Calu3 (cell line): ENCODE measurements at regions not wholly inside any gene's neighbourhood (a gene's known extent, or its start where the extent isn't known, plus 50 kb on each side); places are given as distances from the start of the nearest gene placed in this dataset.

Experiments used
- BruUV-seq: library from RNA; stranded (reverse); fragments of 400-500 nt; replicated peaks from 2 replicates; lab custom pipeline; 2021; lab: Mats Ljungman, UMichigan
- CTCF ChIA-PET: fragments of 300-600 bp; sonication (Branson Sonifier 250); formaldehyde crosslinking; loops from one replicate; lab custom pipeline; 2022; ENCODE audit warnings: antibody characterized with exemption; lab: Charles Lee
- DNase-seq: peaks from one replicate; pipeline ENCODE4 v3.0.0; 2022
- H3K27ac Mint-ChIP-seq: one replicate; pipeline ENCODE4 v1.8.0; 2022; ENCODE audit warnings: mixed read lengths; ENCODE audit not compliant: unreplicated experiment
- H3K27me3 Mint-ChIP-seq: one replicate; pipeline ENCODE4 v1.8.0; 2022; ENCODE audit warnings: mixed read lengths; ENCODE audit not compliant: unreplicated experiment
- H3K36me3 Mint-ChIP-seq: one replicate; pipeline ENCODE4 v1.8.0; 2022; ENCODE audit warnings: mild to moderate bottlenecking, moderate library complexity, mixed read lengths; ENCODE audit not compliant: insufficient read depth, unreplicated experiment
- H3K4me1 Mint-ChIP-seq: one replicate; pipeline ENCODE4 v1.8.0; 2022; ENCODE audit warnings: mild to moderate bottlenecking, low read depth, mixed read lengths; ENCODE audit not compliant: unreplicated experiment
- H3K4me3 Mint-ChIP-seq: one replicate; pipeline ENCODE4 v1.8.0; 2022; ENCODE audit warnings: mild to moderate bottlenecking, low read depth, moderate library complexity, mixed read lengths; ENCODE audit not compliant: unreplicated experiment
- H3K9me3 Mint-ChIP-seq: one replicate; pipeline ENCODE4 v1.8.0; 2022; ENCODE audit warnings: low read depth, mixed read lengths; ENCODE audit not compliant: unreplicated experiment
- CTCF ChIP-seq: fragments of 200-600 bp; IDR thresholded peaks from one replicate; pipeline ENCODE4 v1.8.0; 2022; ENCODE audit warnings: antibody characterized with exemption; ENCODE audit not compliant: unreplicated experiment
- intact Hi-C: fragments of 100-400 bp; cut with micrococcal nuclease; formaldehyde crosslinking; loops from one replicate; pipeline ENCODE4 v1.10.0; 2022; ENCODE audit not compliant: unreplicated experiment

DNA sequence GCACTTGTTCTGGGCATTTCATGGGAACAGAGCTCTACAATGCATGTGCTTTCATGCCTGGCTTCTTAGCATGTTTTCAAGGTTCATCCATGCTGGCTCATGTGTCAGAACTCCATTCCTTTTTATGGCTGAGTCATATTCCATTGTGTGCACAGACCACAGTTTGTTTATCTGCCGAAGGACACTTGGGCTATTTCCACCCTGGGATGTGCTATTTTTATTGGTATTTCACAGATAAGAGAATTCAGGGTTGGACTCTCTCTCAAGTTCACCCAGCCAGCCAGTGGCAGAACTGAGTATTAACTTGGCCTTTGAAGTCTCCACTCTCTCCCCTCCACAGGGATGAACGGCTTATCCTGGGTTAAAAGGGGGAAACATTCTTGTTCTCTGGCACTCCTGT is 190.7 kb upstream of the GPR26 start:
- TF ChIP-seq CTCF = no peak
- no peak overlapping the region for H3K4me3 Mint-ChIP-seq
- intact Hi-C loops = no loop called here
- H3K36me3 Mint-ChIP-seq = no peaks in the 10 kb centered on the region
- peaks cover 58% of the 10 kb centered on the region for H3K27me3 Mint-ChIP-seq
- no peaks in the 10 kb centered on the region for H3K9me3 Mint-ChIP-seq
- H3K4me1 Mint-ChIP-seq = no peaks in the 10 kb centered on the region
- no peak for DNase-seq
- BruUV-seq = no TSS peak
- H3K27ac Mint-ChIP-seq = no peak overlapping the region
- CTCF ChIA-PET = no interaction called here

DNA sequence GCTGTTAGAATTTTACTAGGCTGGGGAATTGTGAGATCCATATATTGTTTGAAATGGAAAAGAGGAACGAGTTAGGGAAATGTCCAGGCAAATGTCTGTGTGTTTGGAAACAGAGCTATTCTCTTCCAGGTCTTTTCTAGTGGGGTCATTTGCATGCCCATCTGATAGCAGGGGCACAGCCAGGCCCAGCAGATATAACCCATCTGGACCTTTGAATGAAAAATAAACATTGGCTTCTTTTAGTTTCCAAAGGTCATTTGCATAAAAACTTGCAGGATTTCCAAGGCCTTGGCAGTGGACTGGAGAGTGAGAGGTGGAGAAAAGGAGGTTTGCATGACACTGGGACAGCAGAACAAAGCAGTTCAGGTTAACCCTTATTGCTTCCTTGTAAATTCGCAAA is 188.0 kb upstream of the GPR26 start:
- Mint-ChIP-seq H3K36me3 (no peaks in the 10 kb centered on the region), H3K27ac (no peak overlapping the region), H3K4me3 (no peak overlapping the region), H3K9me3 (no peaks in the 10 kb centered on the region), H3K27me3 (peaks cover 52% of the 10 kb centered on the region), H3K4me1 (no peaks in the 10 kb centered on the region)
- intact Hi-C loops = no loop called here
- DNase-seq = no peak
- CTCF ChIA-PET = no interaction called here
- no TSS peak for BruUV-seq
- no peak for TF ChIP-seq CTCF

DNA sequence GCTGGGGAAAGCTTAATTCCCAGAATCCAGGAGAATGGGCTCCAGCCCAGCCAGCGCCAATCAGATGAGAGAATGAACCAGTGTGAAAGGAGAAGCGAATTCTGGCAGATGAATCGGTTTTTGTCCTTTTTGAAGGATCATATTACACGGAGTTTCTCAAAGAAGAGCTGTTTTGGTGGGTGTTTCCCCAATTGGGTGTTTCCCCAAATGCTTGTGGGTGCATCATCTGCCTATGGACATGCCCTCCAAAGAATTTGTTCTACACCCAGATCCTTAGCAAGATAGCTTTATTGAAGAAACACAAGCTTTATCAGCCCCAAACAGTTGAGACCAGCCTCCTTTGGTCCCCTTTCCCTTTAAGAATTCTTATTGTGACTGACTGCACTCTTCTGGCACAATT is 186.5 kb upstream of the GPR26 start:
- CTCF ChIA-PET = no interaction called here

DNA sequence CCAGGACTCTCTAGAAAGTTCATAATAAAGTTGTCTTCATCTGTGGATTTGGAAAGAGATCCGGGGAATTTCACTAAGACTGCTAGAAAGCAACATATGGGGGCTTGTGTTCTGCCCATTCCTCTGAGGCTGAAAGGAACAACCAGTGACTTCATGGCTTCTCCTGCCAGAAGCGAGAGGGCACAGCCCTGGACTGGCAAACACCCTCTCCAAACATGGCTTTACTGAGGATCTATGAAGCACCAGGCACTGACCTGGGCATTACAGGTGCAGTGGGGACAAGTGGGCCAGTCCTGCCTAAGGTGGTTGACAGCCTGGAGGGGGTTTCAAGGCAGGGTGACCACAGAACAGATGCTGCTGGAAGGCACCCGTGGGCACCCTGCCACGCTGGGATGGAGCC is 185.8 kb upstream of the GPR26 start:
- DNase-seq = no peak
- Mint-ChIP-seq H3K27ac (no peak overlapping the region), H3K27me3 (peaks cover 49% of the 10 kb centered on the region), H3K36me3 (no peaks in the 10 kb centered on the region), H3K4me1 (no peaks in the 10 kb centered on the region), H3K4me3 (no peak overlapping the region), H3K9me3 (no peaks in the 10 kb centered on the region)
- CTCF ChIA-PET = no interaction called here
- intact Hi-C loops = no loop called here
- no peak for TF ChIP-seq CTCF
- BruUV-seq = no TSS peak

More for the DNA sequence above, 186.5 kb upstream of the GPR26 start:
- H3K27me3 Mint-ChIP-seq = peaks cover 51% of the 10 kb centered on the region
- intact Hi-C loops = no loop called here
- no peaks in the 10 kb centered on the region for H3K36me3 Mint-ChIP-seq
- H3K4me3 Mint-ChIP-seq = no peak overlapping the region
- no peak for DNase-seq
- H3K9me3 Mint-ChIP-seq = no peaks in the 10 kb centered on the region
- no peak for TF ChIP-seq CTCF
- no peak overlapping the region for H3K27ac Mint-ChIP-seq
- H3K4me1 Mint-ChIP-seq = no peaks in the 10 kb centered on the region
- no TSS peak for BruUV-seq
